Mucosa of descending colon (tissue), 3 donors: ENCODE measurements at regions not wholly inside any gene's neighbourhood (a gene's known extent, or its start where the extent isn't known, plus 50 kb on each side); places are given as distances from the start of the nearest gene placed in this dataset.

Experiments
- ATAC-seq: fragments of 200-7000 bp; cut with Tn5 transposase; one replicate; pipeline ENCODE4 v1.9.1; 2020; ENCODE audit warnings: mild to moderate bottlenecking, moderate library complexity
- DNase-seq, 3 donors: peaks; one replicate each; pipeline ENCODE4 v3.0.0-alpha.2; 2020
- H3K36me3 ChIP-seq: fragments of 200-600 bp; one replicate; pipeline ENCODE4 v1.8.0; 2021; ENCODE audit warnings: low read depth, mild to moderate bottlenecking
- H3K4me1 ChIP-seq: fragments of 200-600 bp; one replicate; pipeline ENCODE4 v1.8.0; 2021; ENCODE audit warnings: low read depth, mild to moderate bottlenecking
- H3K4me3 ChIP-seq: fragments of 200-600 bp; one replicate; pipeline ENCODE4 v1.8.0; 2021; ENCODE audit warnings: mild to moderate bottlenecking
- H3K9me3 ChIP-seq: fragments of 200-600 bp; one replicate; pipeline ENCODE4 v1.8.0; 2021; ENCODE audit warnings: mild to moderate bottlenecking
- intact Hi-C, 2 donors: fragments of 100-400 bp; cut with DNase I in 1 of 2; cut with micrococcal nuclease in 1 of 2; formaldehyde crosslinking; loops; one replicate each; pipeline versions ENCODE4 v1.11.0 to v1.11.1; 2022; cut with DNase I, micrococcal nuclease
- TF ChIP-seq, protein P1 (sequence below): fragments of 200-600 bp; IDR thresholded peaks from one replicate; pipeline ENCODE4 v1.8.0; 2022; ENCODE audit warnings: antibody characterized with exemption, mild to moderate bottlenecking
- donor health status: DM: no; HTN: no; CAD: no; lungs with moderate emphysema.
- donor health status: DM: no; HTN: no; CAD: no.
- donor health status: DM: no; HTN: yes; CAD: no.

DNA sequence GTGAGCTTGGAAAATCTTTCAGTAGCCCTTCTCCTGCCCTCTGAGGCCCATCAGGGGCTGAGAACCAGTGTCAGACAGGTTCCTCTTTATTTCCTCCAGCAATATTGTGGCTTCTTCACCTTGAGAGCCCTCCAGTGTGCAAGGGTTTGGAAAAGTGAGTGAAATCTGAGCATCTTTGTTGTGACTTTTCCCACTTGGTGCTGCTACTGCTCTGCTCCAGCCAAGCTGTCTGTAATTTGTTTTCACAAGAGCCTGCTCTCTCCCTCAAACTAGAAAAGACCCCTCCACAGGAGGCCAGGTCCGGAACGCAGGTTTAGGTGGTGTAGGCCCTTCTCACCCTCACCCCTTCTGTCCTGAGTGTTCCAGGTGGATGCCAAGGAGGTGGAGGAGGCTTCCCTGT is 57.4 kb upstream of the SPRY4 start:
- Histone ChIP-seq H3K9me3 (no peaks in the 10 kb centered on the region), H3K36me3 (no peaks in the 10 kb centered on the region), H3K4me1 (peaks cover 7% of the 10 kb centered on the region), H3K4me3 (no peak overlapping the region)
- TF ChIP-seq, protein P1, sequence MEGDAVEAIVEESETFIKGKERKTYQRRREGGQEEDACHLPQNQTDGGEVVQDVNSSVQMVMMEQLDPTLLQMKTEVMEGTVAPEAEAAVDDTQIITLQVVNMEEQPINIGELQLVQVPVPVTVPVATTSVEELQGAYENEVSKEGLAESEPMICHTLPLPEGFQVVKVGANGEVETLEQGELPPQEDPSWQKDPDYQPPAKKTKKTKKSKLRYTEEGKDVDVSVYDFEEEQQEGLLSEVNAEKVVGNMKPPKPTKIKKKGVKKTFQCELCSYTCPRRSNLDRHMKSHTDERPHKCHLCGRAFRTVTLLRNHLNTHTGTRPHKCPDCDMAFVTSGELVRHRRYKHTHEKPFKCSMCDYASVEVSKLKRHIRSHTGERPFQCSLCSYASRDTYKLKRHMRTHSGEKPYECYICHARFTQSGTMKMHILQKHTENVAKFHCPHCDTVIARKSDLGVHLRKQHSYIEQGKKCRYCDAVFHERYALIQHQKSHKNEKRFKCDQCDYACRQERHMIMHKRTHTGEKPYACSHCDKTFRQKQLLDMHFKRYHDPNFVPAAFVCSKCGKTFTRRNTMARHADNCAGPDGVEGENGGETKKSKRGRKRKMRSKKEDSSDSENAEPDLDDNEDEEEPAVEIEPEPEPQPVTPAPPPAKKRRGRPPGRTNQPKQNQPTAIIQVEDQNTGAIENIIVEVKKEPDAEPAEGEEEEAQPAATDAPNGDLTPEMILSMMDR = no peak
- intact Hi-C loops = no loop called here
- ATAC-seq (no peak), DNase-seq (no peak)

DNA sequence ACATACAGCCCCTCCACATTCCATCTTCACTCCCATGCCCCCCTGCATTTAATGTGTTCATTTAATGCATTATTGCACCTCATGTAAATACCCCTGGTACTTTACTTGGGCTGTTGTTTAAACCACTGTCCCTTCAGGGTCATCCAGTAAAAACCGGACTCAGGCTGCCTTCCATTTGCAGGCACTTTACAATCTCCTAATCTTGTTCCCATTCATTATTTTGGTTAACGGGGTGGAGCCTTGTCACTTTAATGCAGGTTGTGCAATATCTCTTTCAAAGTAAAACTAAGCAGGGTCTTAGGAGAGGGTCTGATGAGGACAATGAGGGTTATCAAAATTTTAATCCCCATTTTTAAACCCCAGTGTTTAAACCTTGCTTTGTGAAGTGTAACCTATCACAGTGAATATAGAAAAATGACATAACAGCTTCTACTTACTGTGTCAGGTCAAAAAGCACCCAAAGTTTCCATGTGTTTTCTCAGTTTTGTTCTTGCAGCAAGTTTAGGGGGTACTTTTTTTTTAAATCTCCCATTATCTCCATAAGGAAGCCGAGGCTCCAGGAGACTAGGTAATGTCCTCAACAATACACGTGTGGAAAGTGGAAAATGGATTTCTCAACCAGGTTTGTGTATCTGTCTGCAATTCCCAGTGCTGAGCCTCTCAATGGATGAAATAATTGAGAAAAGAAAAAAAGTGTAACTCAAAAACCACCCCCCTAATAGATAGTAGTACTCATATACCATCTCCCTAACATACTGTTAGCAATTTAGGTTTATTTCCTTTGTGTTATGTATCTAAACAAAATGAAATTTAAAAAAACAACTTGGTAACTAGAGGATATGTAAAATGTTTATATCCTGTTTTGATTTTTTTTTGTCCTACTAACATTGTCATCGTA is 54.2 kb upstream of the SPRY4 start:
- DNase-seq = no peak
- TF ChIP-seq, protein P1 = no peak
- peaks cover 3% of the 10 kb centered on the region for H3K4me1 ChIP-seq
- no peaks in the 10 kb centered on the region for H3K9me3 ChIP-seq
- no peak overlapping the region for H3K4me3 ChIP-seq
- intact Hi-C loops = no loop called here
- no peak for ATAC-seq
- H3K36me3 ChIP-seq = no peaks in the 10 kb centered on the region

DNA sequence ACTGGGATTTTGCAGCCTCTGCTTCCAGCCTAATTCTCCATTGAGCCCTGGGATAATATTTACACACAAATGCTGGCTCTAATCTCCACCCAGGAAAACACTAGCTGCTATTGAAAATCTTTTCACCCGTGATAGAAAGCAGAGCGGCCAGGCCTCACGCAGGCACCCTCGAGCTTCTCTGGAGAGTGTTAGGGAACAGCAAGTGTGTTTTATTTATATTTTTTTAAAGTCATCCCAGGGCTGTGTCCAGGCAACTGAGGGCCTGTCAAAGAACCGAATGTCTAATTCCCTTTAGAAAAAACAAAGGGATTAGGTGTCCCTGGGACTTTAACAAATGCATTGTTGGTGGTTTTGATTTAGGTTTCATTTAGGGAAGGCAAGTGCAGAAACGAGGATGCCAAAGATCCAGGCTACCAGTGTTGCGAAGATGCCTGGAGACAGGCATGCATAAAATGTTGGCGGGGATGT is 51.2 kb upstream of the SPRY4 start:
- TF ChIP-seq, protein P1 = no peak
- ATAC-seq = no peak
- intact Hi-C loops = no loop called here

More for the DNA sequence above, 51.2 kb upstream of the SPRY4 start:
- H3K36me3 ChIP-seq = no peaks in the 10 kb centered on the region
- H3K4me1 ChIP-seq = no peaks in the 10 kb centered on the region
- H3K4me3 ChIP-seq = no peak overlapping the region
- H3K9me3 ChIP-seq = no peaks in the 10 kb centered on the region
- DNase-seq = no peak
